Hepatocyte (in vitro differentiated cells): ENCODE measurements at regions not wholly inside any gene's neighbourhood (a gene's known extent, or its start where the extent isn't known, plus 50 kb on each side); places are given as distances from the start of the nearest gene placed in this dataset.

Experiments
- EZH2 ChIP-seq: fragments of 200-600 bp; sonication (generic); IDR thresholded peaks from 2 replicates; pipeline ENCODE4 v1.6.1; 2016; ENCODE audit warnings: antibody characterized with exemption, mild to moderate bottlenecking, borderline replicate concordance
- EZH2phosphoT487 ChIP-seq: fragments of 200-600 bp; sonication (generic); IDR thresholded peaks from one replicate; pipeline ENCODE4 v1.6.1; 2018; ENCODE audit warnings: antibody characterized with exemption, mild to moderate bottlenecking, low read depth, moderate library complexity; ENCODE audit not compliant: unreplicated experiment, severe bottlenecking
- TF ChIP-seq, protein P1 (sequence below): fragments of 200-600 bp; sonication (generic); IDR thresholded peaks from 2 replicates; pipeline ENCODE4 v1.5.1; 2016; ENCODE audit warnings: antibody characterized with exemption, mild to moderate bottlenecking; ENCODE audit not compliant: poor library complexity

DNA sequence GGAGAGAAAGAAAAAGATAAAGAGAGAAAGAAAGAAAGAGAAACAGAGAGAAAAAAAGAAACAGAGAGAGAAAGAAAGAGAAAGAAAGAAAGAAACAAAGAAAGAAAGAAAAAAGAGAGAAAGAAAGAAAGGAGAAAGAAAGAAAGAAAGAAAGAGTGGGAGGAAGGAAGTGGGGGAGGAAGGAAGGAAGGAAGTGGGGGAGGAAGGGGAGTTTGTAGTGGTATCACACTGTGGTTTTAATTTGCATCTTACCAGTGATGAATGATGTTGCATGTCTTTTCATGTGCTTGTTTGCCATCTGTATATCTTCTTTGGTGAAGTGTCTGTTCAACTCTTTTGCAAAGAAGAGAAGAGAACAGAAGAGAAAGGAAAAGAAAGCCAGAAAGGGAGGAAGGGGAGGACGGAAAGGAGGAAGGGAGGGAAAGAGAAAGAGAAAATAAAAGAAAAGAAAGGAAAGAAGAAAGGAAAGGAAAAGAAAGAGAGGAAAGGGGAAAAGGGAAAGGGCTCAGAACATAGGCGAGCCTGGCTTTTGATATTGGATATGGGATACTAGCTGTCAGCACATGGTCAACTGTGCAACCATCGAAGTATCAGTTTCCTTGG is 79.2 kb upstream of the FRMD4A start:
- TF ChIP-seq, protein P1, sequence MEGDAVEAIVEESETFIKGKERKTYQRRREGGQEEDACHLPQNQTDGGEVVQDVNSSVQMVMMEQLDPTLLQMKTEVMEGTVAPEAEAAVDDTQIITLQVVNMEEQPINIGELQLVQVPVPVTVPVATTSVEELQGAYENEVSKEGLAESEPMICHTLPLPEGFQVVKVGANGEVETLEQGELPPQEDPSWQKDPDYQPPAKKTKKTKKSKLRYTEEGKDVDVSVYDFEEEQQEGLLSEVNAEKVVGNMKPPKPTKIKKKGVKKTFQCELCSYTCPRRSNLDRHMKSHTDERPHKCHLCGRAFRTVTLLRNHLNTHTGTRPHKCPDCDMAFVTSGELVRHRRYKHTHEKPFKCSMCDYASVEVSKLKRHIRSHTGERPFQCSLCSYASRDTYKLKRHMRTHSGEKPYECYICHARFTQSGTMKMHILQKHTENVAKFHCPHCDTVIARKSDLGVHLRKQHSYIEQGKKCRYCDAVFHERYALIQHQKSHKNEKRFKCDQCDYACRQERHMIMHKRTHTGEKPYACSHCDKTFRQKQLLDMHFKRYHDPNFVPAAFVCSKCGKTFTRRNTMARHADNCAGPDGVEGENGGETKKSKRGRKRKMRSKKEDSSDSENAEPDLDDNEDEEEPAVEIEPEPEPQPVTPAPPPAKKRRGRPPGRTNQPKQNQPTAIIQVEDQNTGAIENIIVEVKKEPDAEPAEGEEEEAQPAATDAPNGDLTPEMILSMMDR: no peak
- TF ChIP-seq EZH2phosphoT487: no peak
- TF ChIP-seq EZH2: no peak
